ENCODE measurements at regions not wholly inside any gene's neighbourhood (a gene's known extent, or its start where the extent isn't known, plus 50 kb on each side); places are given as distances from the start of the nearest gene placed in this dataset.

DNA sequence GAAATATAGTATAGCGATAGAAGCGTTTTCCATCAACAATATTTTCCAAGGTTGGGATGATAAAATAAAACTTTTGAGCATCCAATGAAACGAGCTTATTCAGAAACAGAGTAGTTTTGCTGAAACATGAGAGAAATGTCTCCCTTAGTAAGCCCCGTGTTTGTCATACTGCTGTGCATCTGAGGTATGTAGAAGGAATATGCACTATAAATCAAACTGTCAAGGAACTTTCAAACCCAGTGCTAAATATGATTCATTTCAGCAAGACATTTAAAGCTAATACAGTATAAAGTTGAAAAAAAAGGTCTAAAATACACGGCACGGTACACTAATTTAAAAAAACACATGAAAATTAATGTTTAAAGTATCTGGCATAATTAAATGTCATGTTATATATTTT is 546.2 kb downstream of the SLITRK5 start (continued):
- TF ChIP-seq, protein P1, sequence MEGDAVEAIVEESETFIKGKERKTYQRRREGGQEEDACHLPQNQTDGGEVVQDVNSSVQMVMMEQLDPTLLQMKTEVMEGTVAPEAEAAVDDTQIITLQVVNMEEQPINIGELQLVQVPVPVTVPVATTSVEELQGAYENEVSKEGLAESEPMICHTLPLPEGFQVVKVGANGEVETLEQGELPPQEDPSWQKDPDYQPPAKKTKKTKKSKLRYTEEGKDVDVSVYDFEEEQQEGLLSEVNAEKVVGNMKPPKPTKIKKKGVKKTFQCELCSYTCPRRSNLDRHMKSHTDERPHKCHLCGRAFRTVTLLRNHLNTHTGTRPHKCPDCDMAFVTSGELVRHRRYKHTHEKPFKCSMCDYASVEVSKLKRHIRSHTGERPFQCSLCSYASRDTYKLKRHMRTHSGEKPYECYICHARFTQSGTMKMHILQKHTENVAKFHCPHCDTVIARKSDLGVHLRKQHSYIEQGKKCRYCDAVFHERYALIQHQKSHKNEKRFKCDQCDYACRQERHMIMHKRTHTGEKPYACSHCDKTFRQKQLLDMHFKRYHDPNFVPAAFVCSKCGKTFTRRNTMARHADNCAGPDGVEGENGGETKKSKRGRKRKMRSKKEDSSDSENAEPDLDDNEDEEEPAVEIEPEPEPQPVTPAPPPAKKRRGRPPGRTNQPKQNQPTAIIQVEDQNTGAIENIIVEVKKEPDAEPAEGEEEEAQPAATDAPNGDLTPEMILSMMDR (IDR thresholded peaks at IDR 0.05; ENCODE audit: low read depth, low read length, missing input control), result no peak
- TF ChIP-seq FOXA1 (IDR thresholded peaks at IDR 0.05), result no peak
- TF ChIP-seq FOXA2 (IDR thresholded peaks at IDR 0.05), result no peak
- no peak for TF ChIP-seq GABPA (IDR thresholded peaks at IDR 0.05 in 1 of 2, conservative IDR thresholded peaks at IDR 0.05 in 1 of 2)
- TF ChIP-seq, protein P2, sequence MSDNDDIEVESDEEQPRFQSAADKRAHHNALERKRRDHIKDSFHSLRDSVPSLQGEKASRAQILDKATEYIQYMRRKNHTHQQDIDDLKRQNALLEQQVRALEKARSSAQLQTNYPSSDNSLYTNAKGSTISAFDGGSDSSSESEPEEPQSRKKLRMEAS (IDR thresholded peaks at IDR 0.05), result no peak
- TF ChIP-seq EGR1 (IDR thresholded peaks at IDR 0.05; ENCODE audit: low read depth in 2 of 2), result no peak
- no peak for TF ChIP-seq HNF4G (IDR thresholded peaks at IDR 0.05)

- H3K4me1 ChIP-seq (ENCODE audit: control insufficient read depth in 4 of 4, insufficient read depth in 4 of 4, low read length in 3 of 4), result no peaks in the 10 kb centered on the region
- DNase-seq (ENCODE audit: low spot score), result no peak
- H3K4me3 ChIP-seq (ENCODE audit: low read depth in 1 of 3, low read length in 3 of 3), result no peak overlapping the region
- no peak overlapping the region for H3K27ac ChIP-seq (ENCODE audit: low read depth in 1 of 2, low read length in 2 of 2)
- no peak overlapping the region for H3K9ac ChIP-seq (ENCODE audit: low read depth in 1 of 2, low read length in 2 of 2)
- H3K9me3 ChIP-seq (ENCODE audit: control insufficient read depth in 4 of 4, low read length in 3 of 4), result no peaks in the 10 kb centered on the region
- 89% methylated on average over 2 of the region's 2 CpGs for WGBS
- no peaks in the 10 kb centered on the region for H3K36me3 ChIP-seq (ENCODE audit: control insufficient read depth in 4 of 4, insufficient read depth in 3 of 4, low read depth in 1 of 4, low read length in 3 of 4)
- TF ChIP-seq RXRA (IDR thresholded peaks at IDR 0.05) (no peak), GABPA (IDR thresholded peaks at IDR 0.05 in 1 of 2, conservative IDR thresholded peaks at IDR 0.05 in 1 of 2) (no peak), TAF1 (conservative IDR thresholded peaks at IDR 0.05) (no peak), HNF4A (conservative IDR thresholded peaks at IDR 0.05) (no peak), FOXA1 (IDR thresholded peaks at IDR 0.05) (no peak), ATF3 (IDR thresholded peaks at IDR 0.05) (no peak), SP1 (IDR thresholded peaks at IDR 0.05) (no peak), RAD21 (IDR thresholded peaks at IDR 0.05) (no peak), EGR1 (IDR thresholded peaks at IDR 0.05; ENCODE audit: low read depth in 2 of 2) (no peak), JUND (IDR thresholded peaks at IDR 0.05) (no peak), NR2F2 (IDR thresholded peaks at IDR 0.05) (no peak), FOXA2 (IDR thresholded peaks at IDR 0.05) (no peak), HNF4G (IDR thresholded peaks at IDR 0.05) (no peak), YY1 (IDR thresholded peaks at IDR 0.05) (no peak)
- TF ChIP-seq, protein P1 (IDR thresholded peaks at IDR 0.05; ENCODE audit: low read depth, low read length, missing input control), result no peak
- TF ChIP-seq, protein P3, sequence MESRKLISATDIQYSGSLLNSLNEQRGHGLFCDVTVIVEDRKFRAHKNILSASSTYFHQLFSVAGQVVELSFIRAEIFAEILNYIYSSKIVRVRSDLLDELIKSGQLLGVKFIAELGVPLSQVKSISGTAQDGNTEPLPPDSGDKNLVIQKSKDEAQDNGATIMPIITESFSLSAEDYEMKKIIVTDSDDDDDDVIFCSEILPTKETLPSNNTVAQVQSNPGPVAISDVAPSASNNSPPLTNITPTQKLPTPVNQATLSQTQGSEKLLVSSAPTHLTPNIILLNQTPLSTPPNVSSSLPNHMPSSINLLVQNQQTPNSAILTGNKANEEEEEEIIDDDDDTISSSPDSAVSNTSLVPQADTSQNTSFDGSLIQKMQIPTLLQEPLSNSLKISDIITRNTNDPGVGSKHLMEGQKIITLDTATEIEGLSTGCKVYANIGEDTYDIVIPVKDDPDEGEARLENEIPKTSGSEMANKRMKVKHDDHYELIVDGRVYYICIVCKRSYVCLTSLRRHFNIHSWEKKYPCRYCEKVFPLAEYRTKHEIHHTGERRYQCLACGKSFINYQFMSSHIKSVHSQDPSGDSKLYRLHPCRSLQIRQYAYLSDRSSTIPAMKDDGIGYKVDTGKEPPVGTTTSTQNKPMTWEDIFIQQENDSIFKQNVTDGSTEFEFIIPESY (IDR thresholded peaks at IDR 0.05), result no peak
- TF ChIP-seq, protein P2 (IDR thresholded peaks at IDR 0.05), result no peak
- TF ChIP-seq, protein P4, sequence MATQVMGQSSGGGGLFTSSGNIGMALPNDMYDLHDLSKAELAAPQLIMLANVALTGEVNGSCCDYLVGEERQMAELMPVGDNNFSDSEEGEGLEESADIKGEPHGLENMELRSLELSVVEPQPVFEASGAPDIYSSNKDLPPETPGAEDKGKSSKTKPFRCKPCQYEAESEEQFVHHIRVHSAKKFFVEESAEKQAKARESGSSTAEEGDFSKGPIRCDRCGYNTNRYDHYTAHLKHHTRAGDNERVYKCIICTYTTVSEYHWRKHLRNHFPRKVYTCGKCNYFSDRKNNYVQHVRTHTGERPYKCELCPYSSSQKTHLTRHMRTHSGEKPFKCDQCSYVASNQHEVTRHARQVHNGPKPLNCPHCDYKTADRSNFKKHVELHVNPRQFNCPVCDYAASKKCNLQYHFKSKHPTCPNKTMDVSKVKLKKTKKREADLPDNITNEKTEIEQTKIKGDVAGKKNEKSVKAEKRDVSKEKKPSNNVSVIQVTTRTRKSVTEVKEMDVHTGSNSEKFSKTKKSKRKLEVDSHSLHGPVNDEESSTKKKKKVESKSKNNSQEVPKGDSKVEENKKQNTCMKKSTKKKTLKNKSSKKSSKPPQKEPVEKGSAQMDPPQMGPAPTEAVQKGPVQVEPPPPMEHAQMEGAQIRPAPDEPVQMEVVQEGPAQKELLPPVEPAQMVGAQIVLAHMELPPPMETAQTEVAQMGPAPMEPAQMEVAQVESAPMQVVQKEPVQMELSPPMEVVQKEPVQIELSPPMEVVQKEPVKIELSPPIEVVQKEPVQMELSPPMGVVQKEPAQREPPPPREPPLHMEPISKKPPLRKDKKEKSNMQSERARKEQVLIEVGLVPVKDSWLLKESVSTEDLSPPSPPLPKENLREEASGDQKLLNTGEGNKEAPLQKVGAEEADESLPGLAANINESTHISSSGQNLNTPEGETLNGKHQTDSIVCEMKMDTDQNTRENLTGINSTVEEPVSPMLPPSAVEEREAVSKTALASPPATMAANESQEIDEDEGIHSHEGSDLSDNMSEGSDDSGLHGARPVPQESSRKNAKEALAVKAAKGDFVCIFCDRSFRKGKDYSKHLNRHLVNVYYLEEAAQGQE (IDR thresholded peaks at IDR 0.05), result no peak
- H3K27me3 ChIP-seq (ENCODE audit: control insufficient read depth in 4 of 4, insufficient read depth in 4 of 4, low read length in 3 of 4), result no peaks in the 10 kb centered on the region
Measured at GRCh38 chr13:88217883-88218282, 546.7 kb downstream of the SLITRK5 start.

Data from liver (tissue), 8 donors.